Gastroesophageal sphincter (tissue), 4 donors: ENCODE measurements at regions not wholly inside any gene's neighbourhood (a gene's known extent, or its start where the extent isn't known, plus 50 kb on each side); places are given as distances from the start of the nearest gene placed in this dataset.

ENCODE experiments used
- ATAC-seq: fragments of 150-250 bp; one replicate; pipeline ENCODE4 v1.9.1; 2016; ENCODE audit warnings: mild to moderate bottlenecking, moderate library complexity
- H3K27ac ChIP-seq, 4 donors: fragments of 200-600 bp; sonication (generic) in 3 of 4; 1 replicate in 3 of 4; 2 replicates in 1 of 4; pipeline ENCODE4 v1.5.1; 2016 to 2019
- H3K27me3 ChIP-seq: fragments of 200-600 bp; sonication (generic); one replicate; pipeline ENCODE4 v1.5.1; 2019
- H3K36me3 ChIP-seq, 2 donors: fragments of 200-600 bp; sonication (generic); one replicate each; pipeline ENCODE4 v1.5.1; 2019; ENCODE audit warnings: control low read depth in 1 of 2
- H3K4me1 ChIP-seq, 3 donors: fragments of 200-600 bp; sonication (generic); 1 replicate in 2 of 3; 2 replicates in 1 of 3; pipeline ENCODE4 v1.5.1; 2016 to 2019; ENCODE audit warnings: control low read depth in 2 of 3
- H3K4me3 ChIP-seq, 2 donors: fragments of 200-600 bp; sonication (generic); one replicate each; pipeline ENCODE4 v1.5.1; 2019; ENCODE audit warnings: mild to moderate bottlenecking in 1 of 2, moderate library complexity in 1 of 2
- H3K9me3 ChIP-seq, 3 donors: fragments of 200-600 bp; sonication (generic); one replicate each; pipeline ENCODE4 v1.5.1; 2017 to 2019; ENCODE audit warnings: control low read depth in 2 of 3
- CTCF ChIP-seq, 4 experiments: fragments of 200-600 bp in 2 of 4; fragments of 450-650 bp in 2 of 4; sonication (generic) in 1 of 4; IDR thresholded peaks; one replicate each; pipeline ENCODE4 v1.5.1; 2017 to 2019; ENCODE audit warnings: antibody characterized with exemption in 4 of 4, mild to moderate bottlenecking in 2 of 4, moderate library complexity in 2 of 4
- EP300 ChIP-seq: sonication (generic); formaldehyde crosslinking; IDR thresholded peaks from one replicate; pipeline ENCODE4 v1.6.1; 2017; ENCODE audit warnings: antibody characterized with exemption, mild to moderate bottlenecking
- POLR2A ChIP-seq, 2 donors: fragments of 450-650 bp; IDR thresholded peaks; one replicate each; pipeline ENCODE4 v1.6.1; 2017; ENCODE audit warnings: antibody characterized with exemption in 2 of 2, mild to moderate bottlenecking in 2 of 2, moderate library complexity in 1 of 2
- POLR2AphosphoS5 ChIP-seq: sonication (generic); formaldehyde crosslinking; IDR thresholded peaks from one replicate; pipeline ENCODE4 v1.6.1; 2017; ENCODE audit warnings: antibody characterized with exemption
- WGBS, 2 donors: methylation state at CpG; one replicate each; pipeline ENCODE4 v1.1.5; 2018; ENCODE audit warnings: low coverage in 1 of 2; 5-methylcytosine and 5-hydroxymethylcytosine counted together

- no peaks in the 10 kb centered on the region for H3K36me3 ChIP-seq
- no peak for ATAC-seq
- H3K9me3 ChIP-seq: peaks cover 0 to 5% (median 0%) of the 10 kb centered on the region in 3 donors
- H3K4me1 ChIP-seq: no peaks in the 10 kb centered on the region
- no peaks in the 10 kb centered on the region for H3K27me3 ChIP-seq
- H3K27ac ChIP-seq: no peak overlapping the region
- TF ChIP-seq POLR2A (IDR thresholded peaks at IDR 0.05): no peak
- no peak for TF ChIP-seq CTCF (IDR thresholded peaks at IDR 0.05)
- no peak for TF ChIP-seq POLR2AphosphoS5
- no peak for TF ChIP-seq EP300
- WGBS, 2 donors: 79 to 80% methylated on average over 1 of the region's 1 CpG
- no peak overlapping the region for H3K4me3 ChIP-seq
These were observed 281.8 kb downstream of the MTRR start for GRCh38 chr5:8150791-8151190.

GRCh38 chr5:8156706-8157105, 287.8 kb downstream of the MTRR start:
- no peak for ATAC-seq
- Histone ChIP-seq H3K36me3 (no peaks in the 10 kb centered on the region), H3K4me3 (no peak overlapping the region), H3K27me3 (no peaks in the 10 kb centered on the region), H3K27ac (no peak overlapping the region), H3K4me1 (no peaks in the 10 kb centered on the region), H3K9me3 (no peaks in the 10 kb centered on the region)
- no peak for TF ChIP-seq EP300
- TF ChIP-seq POLR2AphosphoS5: no peak
- TF ChIP-seq POLR2A (IDR thresholded peaks at IDR 0.05): no peak
- no peak for TF ChIP-seq CTCF (IDR thresholded peaks at IDR 0.05)
- WGBS, 2 donors: 42 to 57% methylated on average over 3 of the region's 3 CpGs

- ATAC-seq: no peak
- H3K4me3 ChIP-seq: no peak overlapping the region
- H3K27me3 ChIP-seq: no peaks in the 10 kb centered on the region
- no peaks in the 10 kb centered on the region for H3K36me3 ChIP-seq
- no peaks in the 10 kb centered on the region for H3K9me3 ChIP-seq
- no peaks in the 10 kb centered on the region for H3K4me1 ChIP-seq
- H3K27ac ChIP-seq: no peak overlapping the region
- 51 to 72% methylated on average over 6 of the region's 7 CpGs for WGBS, 2 donors
- TF ChIP-seq POLR2A (IDR thresholded peaks at IDR 0.05) (no peak), CTCF (IDR thresholded peaks at IDR 0.05) (no peak), POLR2AphosphoS5 (no peak), EP300 (no peak)
These were observed 288.4 kb downstream of the MTRR start for GRCh38 chr5:8157320-8157822.

- TF ChIP-seq POLR2AphosphoS5 (no peak), POLR2A (IDR thresholded peaks at IDR 0.05) (no peak), EP300 (no peak), CTCF (IDR thresholded peaks at IDR 0.05) (no peak)
- Histone ChIP-seq H3K4me1 (no peaks in the 10 kb centered on the region), H3K9me3 (no peaks in the 10 kb centered on the region), H3K27me3 (no peaks in the 10 kb centered on the region), H3K27ac (no peak overlapping the region), H3K36me3 (no peaks in the 10 kb centered on the region), H3K4me3 (no peak overlapping the region)
- no peak for ATAC-seq
- WGBS, 2 donors: 43 to 80% methylated on average over 1 of the region's 5 CpGs
These were observed 307.2 kb downstream of the MTRR start for GRCh38 chr5:8176101-8176693.

GRCh38 chr5:8184455-8185063, 315.6 kb downstream of the MTRR start:
- TF ChIP-seq POLR2AphosphoS5 (no peak), CTCF (IDR thresholded peaks at IDR 0.05) (peak in 2 of 4 experiments; percentile 22 to 55)
- no peak for ATAC-seq
- Histone ChIP-seq H3K27me3 (no peaks in the 10 kb centered on the region), H3K36me3 (no peaks in the 10 kb centered on the region), H3K9me3 (no peaks in the 10 kb centered on the region), H3K4me1 (no peaks in the 10 kb centered on the region), H3K4me3 (no peak overlapping the region), H3K27ac (no peak overlapping the region)
- WGBS, 2 donors: 25 to 44% methylated on average over 3 to 5 of the region's 5 CpGs
